Sigmoid colon (tissue), 4 donors: ENCODE measurements at regions not wholly inside any gene's neighbourhood (a gene's known extent, or its start where the extent isn't known, plus 50 kb on each side); places are given as distances from the start of the nearest gene placed in this dataset.

Source experiments
- CTCF ChIP-seq, 4 experiments: fragments of 450-650 bp in 3 of 4; fragments of 200-600 bp in 1 of 4; IDR thresholded peaks; one replicate each; pipeline ENCODE4 v1.5.1; 2016 to 2019; ENCODE audit warnings: antibody characterized with exemption in 4 of 4, mild to moderate bottlenecking in 3 of 4, moderate library complexity in 2 of 4
- POLR2A ChIP-seq, 2 donors: fragments of 450-650 bp; IDR thresholded peaks; one replicate each; pipeline ENCODE4 v1.6.1; 2016; ENCODE audit warnings: antibody characterized with exemption in 2 of 2, mild to moderate bottlenecking in 2 of 2, moderate library complexity in 2 of 2
- POLR2AphosphoS5 ChIP-seq, 4 donors: sonication (generic); formaldehyde crosslinking; IDR thresholded peaks; one replicate each; pipeline ENCODE4 v1.6.1; 2017; ENCODE audit warnings: antibody characterized with exemption in 4 of 4

GRCh38 chr5:60323596-60323995 lies 376.4 kb downstream of the DEPDC1B start:
- TF ChIP-seq POLR2A (IDR thresholded peaks at IDR 0.05) (no peak), CTCF (IDR thresholded peaks at IDR 0.05) (no peak), POLR2AphosphoS5 (IDR thresholded peaks at IDR 0.05) (no peak)
